Left lung (tissue), 4 donors: ENCODE measurements at regions not wholly inside any gene's neighbourhood (a gene's known extent, or its start where the extent isn't known, plus 50 kb on each side); places are given as distances from the start of the nearest gene placed in this dataset.

Source experiments
- ATAC-seq: fragments of 200-7000 bp; cut with Tn5 transposase; one replicate; pipeline ENCODE4 v1.9.1; 2020; ENCODE audit warnings: moderate library complexity
- DNase-seq, 4 donors: peaks; one replicate each; pipeline ENCODE4 v3.0.0-alpha.2; 2013 to 2020
- H3K27ac ChIP-seq, 2 donors: fragments of 200-600 bp; sonication (generic) in 1 of 2; one replicate each; pipeline versions ENCODE4 v1.5.0 to v1.8.0; 2020 to 2021
- H3K27me3 ChIP-seq, 2 donors: fragments of 200-600 bp; sonication (generic) in 1 of 2; one replicate each; pipeline versions ENCODE4 v1.5.0 to v1.8.0; 2020 to 2021
- H3K36me3 ChIP-seq, 2 donors: fragments of 200-600 bp; sonication (generic) in 1 of 2; one replicate each; pipeline versions ENCODE4 v1.5.0 to v1.8.0; 2020 to 2021
- H3K4me1 ChIP-seq, 2 donors: fragments of 200-600 bp; one replicate each; pipeline ENCODE4 v1.8.0; 2021
- H3K4me3 ChIP-seq, 2 donors: fragments of 200-600 bp; sonication (generic) in 1 of 2; one replicate each; pipeline versions ENCODE4 v1.5.0 to v1.8.0; 2020 to 2021; ENCODE audit warnings: mild to moderate bottlenecking in 1 of 2
- H3K9me3 ChIP-seq, 2 donors: fragments of 200-600 bp; sonication (generic) in 1 of 2; one replicate each; pipeline versions ENCODE4 v1.5.0 to v1.8.0; 2020 to 2021
- intact Hi-C, 2 donors: fragments of 100-400 bp; cut with DNase I; formaldehyde crosslinking; loops; one replicate each; pipeline versions ENCODE4 v1.11.2 to v1.14.2; 2022
- TF ChIP-seq, protein P1 (sequence below), 2 donors: fragments of 200-600 bp; sonication (generic) in 1 of 2; IDR thresholded peaks; one replicate each; pipeline versions ENCODE4 v1.5.0 to v1.8.0; 2021; ENCODE audit warnings: antibody characterized with exemption in 2 of 2
- donor health status: DM: no; HTN: yes; CAD: no.
- donor health status: DM: no; HTN: no; CAD: no.

- H3K4me3 ChIP-seq: no peak overlapping the region
- TF ChIP-seq, protein P1, sequence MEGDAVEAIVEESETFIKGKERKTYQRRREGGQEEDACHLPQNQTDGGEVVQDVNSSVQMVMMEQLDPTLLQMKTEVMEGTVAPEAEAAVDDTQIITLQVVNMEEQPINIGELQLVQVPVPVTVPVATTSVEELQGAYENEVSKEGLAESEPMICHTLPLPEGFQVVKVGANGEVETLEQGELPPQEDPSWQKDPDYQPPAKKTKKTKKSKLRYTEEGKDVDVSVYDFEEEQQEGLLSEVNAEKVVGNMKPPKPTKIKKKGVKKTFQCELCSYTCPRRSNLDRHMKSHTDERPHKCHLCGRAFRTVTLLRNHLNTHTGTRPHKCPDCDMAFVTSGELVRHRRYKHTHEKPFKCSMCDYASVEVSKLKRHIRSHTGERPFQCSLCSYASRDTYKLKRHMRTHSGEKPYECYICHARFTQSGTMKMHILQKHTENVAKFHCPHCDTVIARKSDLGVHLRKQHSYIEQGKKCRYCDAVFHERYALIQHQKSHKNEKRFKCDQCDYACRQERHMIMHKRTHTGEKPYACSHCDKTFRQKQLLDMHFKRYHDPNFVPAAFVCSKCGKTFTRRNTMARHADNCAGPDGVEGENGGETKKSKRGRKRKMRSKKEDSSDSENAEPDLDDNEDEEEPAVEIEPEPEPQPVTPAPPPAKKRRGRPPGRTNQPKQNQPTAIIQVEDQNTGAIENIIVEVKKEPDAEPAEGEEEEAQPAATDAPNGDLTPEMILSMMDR (IDR thresholded peaks at IDR 0.05): no peak
- no peaks in the 10 kb centered on the region for H3K36me3 ChIP-seq
- no peak overlapping the region for H3K27ac ChIP-seq
- H3K27me3 ChIP-seq: no peaks in the 10 kb centered on the region
- ATAC-seq (no peak), DNase-seq (no peak)
- no peaks in the 10 kb centered on the region for H3K4me1 ChIP-seq
- peaks cover 0 to 8% of the 10 kb centered on the region in 2 donors for H3K9me3 ChIP-seq
- intact Hi-C loops: no loop called here
These were observed 969.1 kb upstream of the PCDH10 start for GRCh38 chr4:132180020-132180427.

DNA sequence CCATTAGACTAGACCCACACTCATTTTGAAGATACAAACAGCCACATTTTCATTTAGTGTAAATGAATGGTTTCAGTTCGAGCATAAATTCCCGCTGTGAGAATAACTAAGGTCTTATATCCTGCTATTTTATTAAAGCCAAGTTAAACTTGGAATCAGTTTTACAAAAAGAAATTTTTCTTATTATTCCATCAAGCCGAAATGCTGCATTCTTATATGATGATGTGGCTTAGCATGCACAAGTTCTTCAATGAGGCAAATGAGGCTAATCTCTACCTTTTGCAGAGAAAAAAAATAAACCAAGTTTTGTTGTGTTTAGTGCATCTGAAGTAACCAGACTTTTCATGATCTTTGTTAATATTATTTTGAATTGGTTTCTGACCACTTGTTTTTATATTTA, 953.9 kb upstream of the PCDH10 start:
- intact Hi-C loops: no loop called here
- DNase-seq (no peak), ATAC-seq (no peak)
- Histone ChIP-seq H3K9me3 (no peaks in the 10 kb centered on the region), H3K4me1 (no peaks in the 10 kb centered on the region), H3K27me3 (no peaks in the 10 kb centered on the region), H3K27ac (no peak overlapping the region), H3K4me3 (no peak overlapping the region), H3K36me3 (no peaks in the 10 kb centered on the region)
- TF ChIP-seq, protein P1 (IDR thresholded peaks at IDR 0.05): no peak

DNA sequence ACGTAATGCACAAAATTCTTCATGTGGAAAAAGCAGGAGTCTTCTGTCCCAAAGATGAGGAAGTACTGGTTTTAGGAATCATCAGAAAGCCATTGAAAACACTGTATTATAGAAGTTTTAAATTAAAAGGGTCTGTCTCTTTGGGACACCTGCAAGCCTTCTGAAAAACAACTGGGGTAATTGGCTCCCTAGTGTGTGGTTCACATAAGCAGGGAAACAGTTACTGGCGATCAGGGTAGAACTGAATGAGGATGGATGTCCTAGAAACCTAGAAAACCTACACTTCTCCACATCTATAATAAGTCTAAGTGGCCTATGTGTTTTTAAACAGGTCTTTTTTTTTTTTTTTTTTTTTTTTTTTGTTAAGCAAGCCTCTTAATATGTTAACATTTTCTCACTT, 945.5 kb upstream of the PCDH10 start:
- ATAC-seq (no peak), DNase-seq (no peak)
- H3K27ac ChIP-seq: no peak overlapping the region
- H3K9me3 ChIP-seq: no peaks in the 10 kb centered on the region
- no peaks in the 10 kb centered on the region for H3K27me3 ChIP-seq
- TF ChIP-seq, protein P1 (IDR thresholded peaks at IDR 0.05): no peak
- no peaks in the 10 kb centered on the region for H3K36me3 ChIP-seq
- H3K4me1 ChIP-seq: no peaks in the 10 kb centered on the region
- intact Hi-C loops: no loop called here
- no peak overlapping the region for H3K4me3 ChIP-seq

GRCh38 chr4:132214519-132214918, 934.6 kb upstream of the PCDH10 start:
- TF ChIP-seq, protein P1 (IDR thresholded peaks at IDR 0.05): no peak
- DNase-seq (no peak), ATAC-seq (no peak)
- Histone ChIP-seq H3K4me3 (no peak overlapping the region), H3K4me1 (no peaks in the 10 kb centered on the region), H3K27me3 (no peaks in the 10 kb centered on the region), H3K36me3 (no peaks in the 10 kb centered on the region), H3K9me3 (no peaks in the 10 kb centered on the region), H3K27ac (no peak overlapping the region)
- intact Hi-C loops: no loop called here

DNA sequence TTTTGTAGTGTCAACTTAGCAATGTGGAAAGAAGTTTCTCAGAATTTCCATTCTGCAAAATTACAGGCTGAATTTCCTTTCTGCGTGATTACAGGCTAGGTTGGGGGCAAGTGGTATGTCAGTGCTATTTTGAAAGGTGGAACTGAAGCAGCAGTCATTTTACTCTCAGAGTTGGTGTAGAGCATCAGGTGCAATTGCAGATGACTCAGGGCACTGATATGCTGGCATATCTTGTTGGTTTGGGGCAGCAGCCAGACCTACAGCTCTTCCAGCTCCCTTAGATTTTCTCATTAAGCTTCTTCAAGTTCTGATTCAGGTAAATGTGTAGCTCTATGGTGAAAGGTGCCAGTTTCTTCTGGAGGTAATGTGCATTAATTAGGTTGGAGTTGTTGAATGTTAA, 930.7 kb upstream of the PCDH10 start:
- Histone ChIP-seq H3K4me3 (no peak overlapping the region), H3K36me3 (no peaks in the 10 kb centered on the region), H3K9me3 (no peaks in the 10 kb centered on the region), H3K27me3 (no peaks in the 10 kb centered on the region), H3K27ac (no peak overlapping the region), H3K4me1 (no peaks in the 10 kb centered on the region)
- ATAC-seq (no peak), DNase-seq (no peak)
- intact Hi-C loops: no loop called here
- TF ChIP-seq, protein P1 (IDR thresholded peaks at IDR 0.05): no peak
